ENCODE measurements at regions not wholly inside any gene's neighbourhood (a gene's known extent, or its start where the extent isn't known, plus 50 kb on each side); places are given as distances from the start of the nearest gene placed in this dataset.

DNA sequence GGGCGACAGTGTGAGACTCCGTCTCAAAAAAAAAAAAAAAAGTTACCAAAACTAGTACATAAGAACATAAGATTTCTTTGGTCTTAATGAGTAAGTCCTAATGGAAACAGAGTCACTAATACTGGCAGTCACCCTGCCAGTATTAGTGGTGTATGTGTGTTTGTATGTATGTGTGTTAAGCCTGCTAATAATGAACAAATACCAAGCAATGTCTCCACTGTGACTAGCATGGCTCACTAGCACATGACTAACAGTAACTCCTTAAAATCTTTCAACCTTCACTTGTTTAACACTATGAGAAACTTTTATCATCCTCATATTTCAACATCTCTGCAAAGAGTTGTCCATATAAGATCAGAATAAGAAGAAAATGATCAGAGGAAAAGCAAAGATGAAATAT lies 231.0 kb upstream of the ATP11B start:
- TF ChIP-seq, protein P1, sequence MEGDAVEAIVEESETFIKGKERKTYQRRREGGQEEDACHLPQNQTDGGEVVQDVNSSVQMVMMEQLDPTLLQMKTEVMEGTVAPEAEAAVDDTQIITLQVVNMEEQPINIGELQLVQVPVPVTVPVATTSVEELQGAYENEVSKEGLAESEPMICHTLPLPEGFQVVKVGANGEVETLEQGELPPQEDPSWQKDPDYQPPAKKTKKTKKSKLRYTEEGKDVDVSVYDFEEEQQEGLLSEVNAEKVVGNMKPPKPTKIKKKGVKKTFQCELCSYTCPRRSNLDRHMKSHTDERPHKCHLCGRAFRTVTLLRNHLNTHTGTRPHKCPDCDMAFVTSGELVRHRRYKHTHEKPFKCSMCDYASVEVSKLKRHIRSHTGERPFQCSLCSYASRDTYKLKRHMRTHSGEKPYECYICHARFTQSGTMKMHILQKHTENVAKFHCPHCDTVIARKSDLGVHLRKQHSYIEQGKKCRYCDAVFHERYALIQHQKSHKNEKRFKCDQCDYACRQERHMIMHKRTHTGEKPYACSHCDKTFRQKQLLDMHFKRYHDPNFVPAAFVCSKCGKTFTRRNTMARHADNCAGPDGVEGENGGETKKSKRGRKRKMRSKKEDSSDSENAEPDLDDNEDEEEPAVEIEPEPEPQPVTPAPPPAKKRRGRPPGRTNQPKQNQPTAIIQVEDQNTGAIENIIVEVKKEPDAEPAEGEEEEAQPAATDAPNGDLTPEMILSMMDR (conservative IDR thresholded peaks at IDR 0.05): no peak
- TF ChIP-seq ZFX (IDR thresholded peaks at IDR 0.05): no peak

All from C4-2B (cell line).